MM.1S (cell line): ENCODE measurements at regions not wholly inside any gene's neighbourhood (a gene's known extent, or its start where the extent isn't known, plus 50 kb on each side); places are given as distances from the start of the nearest gene placed in this dataset.

Experiments used
- EZH2 ChIP-seq: fragments of 300-600 bp; sonication (generic); optimal IDR thresholded peaks from 2 replicates; pipeline ENCODE3; 2017; ENCODE audit warnings: low read depth, mild to moderate bottlenecking, antibody characterized with exemption, low read length, mixed read lengths
- EZH2phosphoT487 ChIP-seq: fragments of 300-600 bp; sonication (generic); IDR thresholded peaks from 2 replicates; pipeline ENCODE4 v1.6.1; 2018; ENCODE audit warnings: antibody characterized with exemption, low read length
- TF ChIP-seq, protein P1 (sequence below): fragments of 300-600 bp; sonication (generic); IDR thresholded peaks from 2 replicates; pipeline ENCODE4 v1.5.1; 2016; ENCODE audit warnings: antibody characterized with exemption, low read length, mixed read lengths

DNA sequence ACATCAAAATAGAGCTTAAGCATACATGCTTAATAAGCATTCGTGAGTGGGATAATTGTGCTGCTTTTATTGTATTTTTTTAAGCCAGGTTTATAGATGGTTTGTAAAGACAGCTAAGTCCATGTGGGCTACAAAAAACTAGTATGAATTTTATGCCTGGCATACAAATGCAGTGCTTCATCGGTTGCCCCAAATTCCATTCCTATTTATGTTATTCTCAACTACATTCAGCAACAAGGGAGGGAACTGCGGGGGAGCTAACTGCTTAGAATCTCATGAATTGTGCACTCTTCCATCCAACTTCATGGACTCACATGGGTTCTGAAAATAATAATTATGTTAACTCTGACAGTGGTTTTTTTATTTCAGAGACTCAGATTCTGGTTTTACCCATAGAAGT lies 199.2 kb downstream of the FAM170A start:
- TF ChIP-seq, protein P1, sequence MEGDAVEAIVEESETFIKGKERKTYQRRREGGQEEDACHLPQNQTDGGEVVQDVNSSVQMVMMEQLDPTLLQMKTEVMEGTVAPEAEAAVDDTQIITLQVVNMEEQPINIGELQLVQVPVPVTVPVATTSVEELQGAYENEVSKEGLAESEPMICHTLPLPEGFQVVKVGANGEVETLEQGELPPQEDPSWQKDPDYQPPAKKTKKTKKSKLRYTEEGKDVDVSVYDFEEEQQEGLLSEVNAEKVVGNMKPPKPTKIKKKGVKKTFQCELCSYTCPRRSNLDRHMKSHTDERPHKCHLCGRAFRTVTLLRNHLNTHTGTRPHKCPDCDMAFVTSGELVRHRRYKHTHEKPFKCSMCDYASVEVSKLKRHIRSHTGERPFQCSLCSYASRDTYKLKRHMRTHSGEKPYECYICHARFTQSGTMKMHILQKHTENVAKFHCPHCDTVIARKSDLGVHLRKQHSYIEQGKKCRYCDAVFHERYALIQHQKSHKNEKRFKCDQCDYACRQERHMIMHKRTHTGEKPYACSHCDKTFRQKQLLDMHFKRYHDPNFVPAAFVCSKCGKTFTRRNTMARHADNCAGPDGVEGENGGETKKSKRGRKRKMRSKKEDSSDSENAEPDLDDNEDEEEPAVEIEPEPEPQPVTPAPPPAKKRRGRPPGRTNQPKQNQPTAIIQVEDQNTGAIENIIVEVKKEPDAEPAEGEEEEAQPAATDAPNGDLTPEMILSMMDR: no peak
- TF ChIP-seq EZH2phosphoT487 (no peak), EZH2 (no peak)
